Tibial artery (tissue), 4 donors: ENCODE measurements at regions not wholly inside any gene's neighbourhood (a gene's known extent, or its start where the extent isn't known, plus 50 kb on each side); places are given as distances from the start of the nearest gene placed in this dataset.
"Not testable (repeated sequence)": the region's sequence is repeated elsewhere in the genome, so short reads cannot be mapped to it uniquely, and the experiment has no call there.

Experiments used
- DNase-seq, 2 donors: peaks; one replicate each; pipeline ENCODE4 v3.0.0-alpha.2; 2019
- H3K27ac ChIP-seq, 2 donors: fragments of 200-600 bp; sonication (generic) in 1 of 2; 1 replicate in 1 of 2; 2 replicates in 1 of 2; pipeline ENCODE4 v1.5.1; 2018 to 2019; ENCODE audit warnings: mild to moderate bottlenecking in 1 of 2
- H3K27me3 ChIP-seq, 2 donors: fragments of 200-600 bp; sonication (generic) in 1 of 2; one replicate each; pipeline versions ENCODE4 v1.5.1 to v1.6.0; 2016 to 2019
- H3K36me3 ChIP-seq, 3 donors: fragments of 200-600 bp; sonication (generic) in 2 of 3; one replicate each; pipeline ENCODE4 v1.5.1; 2016 to 2019; ENCODE audit warnings: mild to moderate bottlenecking in 2 of 3
- H3K4me1 ChIP-seq, 4 donors: fragments of 200-600 bp; sonication (generic) in 2 of 4; 1 replicate in 3 of 4; 2 replicates in 1 of 4; pipeline ENCODE4 v1.5.1; 2016 to 2019
- H3K4me3 ChIP-seq, 2 donors: fragments of 200-600 bp; sonication (generic) in 1 of 2; 1 replicate in 1 of 2; 2 replicates in 1 of 2; pipeline ENCODE4 v1.5.1; 2018 to 2019; ENCODE audit warnings: mild to moderate bottlenecking in 2 of 2
- H3K9me3 ChIP-seq, 3 donors: fragments of 200-600 bp; sonication (generic) in 1 of 3; one replicate each; pipeline ENCODE4 v1.5.1; 2016 to 2019
- CTCF ChIP-seq, 2 experiments: fragments of 200-600 bp in 1 of 2; fragments of 450-650 bp in 1 of 2; IDR thresholded peaks; one replicate each; pipeline ENCODE4 v1.5.1; 2017 to 2019; ENCODE audit warnings: antibody characterized with exemption in 2 of 2, mild to moderate bottlenecking in 1 of 2, moderate library complexity in 1 of 2
- intact Hi-C: fragments of 100-400 bp; cut with DNase I; formaldehyde crosslinking; loops from one replicate; pipeline ENCODE4 v1.15.0; 2023; ENCODE audit warnings: low total_unique reads

- TF ChIP-seq CTCF (IDR thresholded peaks at IDR 0.05), result no peak
- H3K36me3 ChIP-seq, result no peaks in the 10 kb centered on the region
- no peak overlapping the region for H3K4me3 ChIP-seq
- H3K27ac ChIP-seq, result no peak overlapping the region
- intact Hi-C loops, result no loop called here
- no peak for DNase-seq
- H3K9me3 ChIP-seq, result no peaks in the 10 kb centered on the region
- H3K27me3 ChIP-seq, result no peaks in the 10 kb centered on the region
- H3K4me1 ChIP-seq, result no peaks in the 10 kb centered on the region
Observed at GRCh38 chr6:68086199-68086598, 548.9 kb upstream of the ADGRB3 start.

GRCh38 chr6:68085599-68085998 lies 549.5 kb upstream of the ADGRB3 start:
- DNase-seq, H3K27ac ChIP-seq, H3K4me1 ChIP-seq, H3K9me3 ChIP-seq, H3K4me3 ChIP-seq, intact Hi-C loops, H3K36me3 ChIP-seq, H3K27me3 ChIP-seq: not testable (repeated sequence)

GRCh38 chr6:68082086-68082485 lies 553.0 kb upstream of the ADGRB3 start:
- Histone ChIP-seq H3K9me3 (no peaks in the 10 kb centered on the region), H3K4me3 (no peak overlapping the region), H3K27me3 (no peaks in the 10 kb centered on the region), H3K36me3 (no peaks in the 10 kb centered on the region), H3K27ac (no peak overlapping the region), H3K4me1 (no peaks in the 10 kb centered on the region)
- intact Hi-C loops, result no loop called here
- DNase-seq, result no peak
- TF ChIP-seq CTCF (IDR thresholded peaks at IDR 0.05), result no peak

GRCh38 chr6:68080074-68080473 lies 555.0 kb upstream of the ADGRB3 start:
- DNase-seq, result no peak
- Histone ChIP-seq H3K36me3 (no peaks in the 10 kb centered on the region), H3K27me3 (no peaks in the 10 kb centered on the region), H3K27ac (no peak overlapping the region), H3K9me3 (no peaks in the 10 kb centered on the region), H3K4me1 (no peaks in the 10 kb centered on the region), H3K4me3 (no peak overlapping the region)
- intact Hi-C loops, result no loop called here
- TF ChIP-seq CTCF (IDR thresholded peaks at IDR 0.05), result no peak

GRCh38 chr6:68077661-68078060 lies 557.4 kb upstream of the ADGRB3 start:
- Histone ChIP-seq H3K4me3 (no peak overlapping the region), H3K4me1 (no peaks in the 10 kb centered on the region), H3K27me3 (no peaks in the 10 kb centered on the region), H3K27ac (no peak overlapping the region), H3K9me3 (no peaks in the 10 kb centered on the region), H3K36me3 (no peaks in the 10 kb centered on the region)
- no peak for TF ChIP-seq CTCF (IDR thresholded peaks at IDR 0.05)
- DNase-seq, result no peak
- intact Hi-C loops, result no loop called here

- H3K36me3 ChIP-seq, result no peaks in the 10 kb centered on the region
- DNase-seq, result no peak
- peaks cover 0 to 3% (median 0%) of the 10 kb centered on the region in 4 donors for H3K4me1 ChIP-seq
- no peak overlapping the region for H3K4me3 ChIP-seq
- TF ChIP-seq CTCF (IDR thresholded peaks at IDR 0.05), result no peak
- H3K27ac ChIP-seq, result no peak overlapping the region
- H3K27me3 ChIP-seq, result no peaks in the 10 kb centered on the region
- intact Hi-C loops, result no loop called here
- no peaks in the 10 kb centered on the region for H3K9me3 ChIP-seq
Observed at GRCh38 chr6:68071740-68072139, 563.3 kb upstream of the ADGRB3 start.
